SK-N-SH treated with all-trans-retinoic acid at 6 μM for 48 hours (cell line): ENCODE measurements at regions not wholly inside any gene's neighbourhood (a gene's known extent, or its start where the extent isn't known, plus 50 kb on each side); places are given as distances from the start of the nearest gene placed in this dataset.

ENCODE experiments used
- ARNTL ChIP-seq: fragments of 450-650 bp; formaldehyde crosslinking; IDR thresholded peaks from 2 replicates; pipeline ENCODE4 v1.5.0; 2020; ENCODE audit warnings: low read depth, mild to moderate bottlenecking, moderate library complexity, borderline replicate concordance
- CSRNP3 ChIP-seq: fragments of 250-450 bp; sonication (Bioruptor Pico); IDR thresholded peaks from 2 replicates; pipeline ENCODE4 v1.5.1; 2021; ENCODE audit warnings: mild to moderate bottlenecking, moderate library complexity
- SNAI2 ChIP-seq: fragments of 250-450 bp; sonication (Bioruptor Pico); IDR thresholded peaks from 2 replicates; pipeline ENCODE4 v1.5.0; 2020; ENCODE audit warnings: mild to moderate bottlenecking, moderate library complexity
- ZNF70 ChIP-seq: fragments of 450-650 bp; formaldehyde crosslinking; IDR thresholded peaks from 2 replicates; pipeline ENCODE4 v1.5.0; 2020; ENCODE audit warnings: mild to moderate bottlenecking, moderate library complexity

- no peak for TF ChIP-seq ARNTL (CRISPR knock-in tag)
- TF ChIP-seq SNAI2 (CRISPR knock-in tag) = no peak
- no peak for TF ChIP-seq CSRNP3 (CRISPR knock-in tag)
- no peak for TF ChIP-seq ZNF70 (CRISPR knock-in tag)
Observed at GRCh38 chr11:109275931-109276330, 146.1 kb upstream of the C11orf87 start.
